ENCODE measurements at regions not wholly inside any gene's neighbourhood (a gene's known extent, or its start where the extent isn't known, plus 50 kb on each side); places are given as distances from the start of the nearest gene placed in this dataset.
"Not testable (repeated sequence)": the region's sequence is repeated elsewhere in the genome, so short reads cannot be mapped to it uniquely, and the experiment has no call there.

DNA sequence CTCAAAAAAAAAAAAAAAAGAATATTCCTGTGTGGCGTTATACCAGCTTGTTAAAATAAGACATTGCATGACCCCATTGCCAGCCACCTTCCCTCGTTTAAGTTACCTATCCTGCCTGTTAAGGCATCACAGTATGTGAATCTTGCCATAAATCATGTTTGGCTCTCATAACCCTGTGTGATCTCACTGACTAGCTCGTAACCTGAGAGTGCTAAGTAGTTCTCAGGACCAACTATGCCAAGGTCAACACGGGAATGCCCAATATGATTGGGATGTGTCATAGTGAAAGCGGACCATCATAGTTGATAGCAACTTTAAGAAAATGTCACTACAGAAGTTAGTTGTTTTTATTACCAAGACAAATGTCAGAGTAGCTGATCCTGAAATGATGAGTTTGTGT lies 796.8 kb upstream of the CDH18 start:
- H3K4me3 ChIP-seq = not testable (repeated sequence)
- WGBS, 2 experiments (ENCODE audit: low coverage in 1 of 2, low lambda C conversion rate in 2 of 2, missing lambda C conversion rate in 2 of 2) = 30 to 34% methylated on average over 3 to 4 of the region's 5 CpGs

DNA sequence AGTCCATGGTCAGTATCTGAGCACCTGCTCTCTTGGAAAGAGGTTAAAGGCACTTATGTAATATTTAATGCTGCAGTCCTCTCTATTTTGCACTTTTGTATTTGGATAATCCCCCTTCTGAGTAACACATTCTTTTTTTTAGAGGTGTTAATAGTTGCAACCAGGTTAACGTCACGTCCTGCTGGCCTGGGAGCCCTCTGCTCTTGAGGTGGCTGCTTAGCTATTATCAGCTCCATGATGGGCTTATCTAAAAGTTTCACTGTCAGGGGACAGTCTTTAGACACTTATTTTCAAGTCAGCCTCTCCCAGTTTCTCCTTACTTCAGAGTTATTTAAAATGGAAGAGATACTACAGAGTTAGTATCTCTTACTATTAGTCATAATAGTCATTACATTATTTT lies 795.5 kb upstream of the CDH18 start:
- H3K79me2 ChIP-seq (ENCODE audit: insufficient read depth) = not testable (repeated sequence)
- 19 to 29% methylated on average over 2 of the region's 2 CpGs for WGBS, 2 experiments (ENCODE audit: low coverage in 1 of 2, low lambda C conversion rate in 2 of 2, missing lambda C conversion rate in 2 of 2)

More for the DNA sequence above, 796.8 kb upstream of the CDH18 start:
- H3F3A ChIP-seq (ENCODE audit: insufficient read depth); H3K79me2 ChIP-seq (ENCODE audit: insufficient read depth); H4K20me1 ChIP-seq (ENCODE audit: insufficient read depth); H2AFZ ChIP-seq; in situ Hi-C loops (cut with MboI); H3K9me2 ChIP-seq (ENCODE audit: insufficient read depth); H3K9ac ChIP-seq; H3K36me3 ChIP-seq (ENCODE audit: low read depth); H3K4me1 ChIP-seq (ENCODE audit: insufficient read depth); H3K27me3 ChIP-seq (replicated peaks; ENCODE audit: insufficient read depth); H3K9me3 ChIP-seq (ENCODE audit: low read depth); H3K27ac ChIP-seq; H3K4me2 ChIP-seq (ENCODE audit: unreplicated experiment); DNase-seq: not testable (repeated sequence)

DNA sequence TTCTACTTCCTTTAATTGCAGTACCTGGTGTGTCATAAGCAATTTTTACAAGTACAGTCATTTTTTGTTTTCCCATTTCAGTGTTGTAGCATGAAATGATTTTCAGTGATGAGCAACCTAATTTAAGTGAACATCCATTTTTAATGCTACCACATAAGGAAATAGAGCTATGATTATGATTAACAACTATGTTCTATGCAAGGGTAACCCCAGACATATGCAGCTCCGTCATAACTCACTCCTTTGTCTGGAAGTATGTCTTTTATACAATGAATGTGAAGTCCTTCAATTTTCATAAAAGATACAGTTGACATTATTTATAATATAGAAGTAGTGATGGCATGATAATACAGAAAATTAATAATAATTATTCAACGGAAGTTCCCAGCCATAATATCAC lies 783.3 kb upstream of the CDH18 start:
- H3K4me1 ChIP-seq (ENCODE audit: insufficient read depth); H2AFZ ChIP-seq; H3K9me3 ChIP-seq (ENCODE audit: low read depth); H4K20me1 ChIP-seq (ENCODE audit: insufficient read depth); H3K27ac ChIP-seq; H3K79me2 ChIP-seq (ENCODE audit: insufficient read depth); H3K4me3 ChIP-seq; H3K36me3 ChIP-seq (ENCODE audit: low read depth); DNase-seq; H3K4me2 ChIP-seq (ENCODE audit: unreplicated experiment); H3K9me2 ChIP-seq (ENCODE audit: insufficient read depth); H3K9ac ChIP-seq; H3K27me3 ChIP-seq (replicated peaks; ENCODE audit: insufficient read depth); H3F3A ChIP-seq (ENCODE audit: insufficient read depth); in situ Hi-C loops (cut with MboI): not testable (repeated sequence)
- 21 to 23% methylated on average over 2 of the region's 2 CpGs for WGBS, 2 experiments (ENCODE audit: low coverage in 1 of 2, low lambda C conversion rate in 2 of 2, missing lambda C conversion rate in 2 of 2)

More for the DNA sequence above, 795.5 kb upstream of the CDH18 start:
- H2AFZ ChIP-seq; H3K4me1 ChIP-seq (ENCODE audit: insufficient read depth); DNase-seq; H3K4me2 ChIP-seq (ENCODE audit: unreplicated experiment); H3K36me3 ChIP-seq (ENCODE audit: low read depth); H3F3A ChIP-seq (ENCODE audit: insufficient read depth); H3K9me2 ChIP-seq (ENCODE audit: insufficient read depth); H3K9ac ChIP-seq; H3K4me3 ChIP-seq; H3K9me3 ChIP-seq (ENCODE audit: low read depth); H3K27ac ChIP-seq; H3K27me3 ChIP-seq (replicated peaks; ENCODE audit: insufficient read depth); H4K20me1 ChIP-seq (ENCODE audit: insufficient read depth); in situ Hi-C loops (cut with MboI): not testable (repeated sequence)

DNA sequence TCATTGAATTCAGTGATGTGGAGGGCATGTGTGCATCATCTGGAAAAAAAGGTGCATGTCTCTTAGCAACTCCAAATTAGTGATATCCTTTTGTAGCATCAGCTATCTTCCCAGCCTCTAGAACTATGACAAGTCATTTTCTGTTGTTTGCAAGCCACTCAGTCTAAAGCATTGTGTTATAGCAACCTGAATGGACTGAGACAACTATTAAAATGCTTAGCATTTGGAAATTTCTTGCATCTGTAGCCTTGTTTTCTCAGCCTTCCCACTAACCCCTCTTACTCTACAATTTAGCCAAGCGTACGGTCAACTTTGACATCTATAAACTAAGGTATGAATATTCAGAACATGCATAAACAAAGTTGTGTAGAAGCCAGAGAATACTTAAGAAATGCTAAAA lies 777.1 kb upstream of the CDH18 start:
- H2AFZ ChIP-seq; H3F3A ChIP-seq (ENCODE audit: insufficient read depth); H3K9ac ChIP-seq; H3K27ac ChIP-seq; H3K4me2 ChIP-seq (ENCODE audit: unreplicated experiment); H4K20me1 ChIP-seq (ENCODE audit: insufficient read depth); H3K36me3 ChIP-seq (ENCODE audit: low read depth); H3K4me1 ChIP-seq (ENCODE audit: insufficient read depth); H3K4me3 ChIP-seq; H3K27me3 ChIP-seq (replicated peaks; ENCODE audit: insufficient read depth); H3K9me2 ChIP-seq (ENCODE audit: insufficient read depth); DNase-seq; in situ Hi-C loops (cut with MboI); H3K79me2 ChIP-seq (ENCODE audit: insufficient read depth); H3K9me3 ChIP-seq (ENCODE audit: low read depth): not testable (repeated sequence)
- WGBS, 2 experiments (ENCODE audit: low coverage in 1 of 2, low lambda C conversion rate in 2 of 2, missing lambda C conversion rate in 2 of 2) = 0 to 40% methylated on average over 1 of the region's 2 CpGs

DNA sequence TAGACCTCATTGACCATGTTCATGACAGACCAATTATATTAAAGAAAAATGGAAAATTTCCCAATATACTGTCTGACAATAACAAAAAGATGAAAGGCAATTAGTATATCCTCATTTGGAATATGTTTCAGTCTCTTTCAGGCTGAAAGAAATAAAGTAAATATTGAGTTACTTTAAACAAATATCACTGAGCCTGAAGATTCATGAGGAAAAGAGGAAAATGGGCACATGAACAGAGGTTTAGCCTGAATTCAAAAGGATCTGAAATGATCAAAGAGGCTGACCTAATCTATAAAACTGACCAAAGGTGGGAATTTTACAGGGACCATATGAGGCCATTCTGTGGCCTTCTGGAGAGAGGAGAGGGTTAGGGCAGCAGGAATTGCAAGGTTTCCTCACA lies 771.5 kb upstream of the CDH18 start:
- H3K36me3 ChIP-seq (ENCODE audit: low read depth); H3K4me2 ChIP-seq (ENCODE audit: unreplicated experiment); H3K4me3 ChIP-seq; H3K79me2 ChIP-seq (ENCODE audit: insufficient read depth); in situ Hi-C loops (cut with MboI); H3K27ac ChIP-seq; H3K27me3 ChIP-seq (replicated peaks; ENCODE audit: insufficient read depth); H3K9me2 ChIP-seq (ENCODE audit: insufficient read depth); H3F3A ChIP-seq (ENCODE audit: insufficient read depth); H4K20me1 ChIP-seq (ENCODE audit: insufficient read depth); H3K9ac ChIP-seq; H3K9me3 ChIP-seq (ENCODE audit: low read depth); DNase-seq; H2AFZ ChIP-seq; H3K4me1 ChIP-seq (ENCODE audit: insufficient read depth): not testable (repeated sequence)

DNA sequence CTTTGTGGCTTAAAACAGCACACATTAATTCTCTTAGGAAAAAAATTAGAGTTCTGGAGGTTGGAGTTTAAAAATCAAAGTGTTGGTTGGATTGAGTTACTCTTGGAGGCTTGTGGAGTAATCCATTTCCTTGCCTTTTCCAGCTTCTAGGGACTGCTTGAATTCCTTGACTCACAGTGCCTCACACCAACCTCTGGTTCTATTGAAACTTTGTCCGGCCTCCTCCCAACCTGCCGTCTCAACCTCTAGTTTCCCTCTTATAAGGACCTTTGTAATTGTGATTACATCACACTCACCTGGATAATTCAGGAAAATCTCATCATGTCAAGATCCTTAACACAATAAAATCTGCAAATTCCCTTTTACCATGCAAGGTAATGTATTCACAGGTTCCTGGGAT lies 764.2 kb upstream of the CDH18 start:
- 5 to 19% methylated on average over 2 of the region's 2 CpGs for WGBS, 2 experiments (ENCODE audit: low coverage in 1 of 2, low lambda C conversion rate in 2 of 2, missing lambda C conversion rate in 2 of 2)
- H4K20me1 ChIP-seq (ENCODE audit: insufficient read depth); H3K4me1 ChIP-seq (ENCODE audit: insufficient read depth); DNase-seq; H3K9me3 ChIP-seq (ENCODE audit: low read depth); H3K4me3 ChIP-seq; in situ Hi-C loops (cut with MboI); H3K9ac ChIP-seq; H3K9me2 ChIP-seq (ENCODE audit: insufficient read depth); H3K27ac ChIP-seq; H3K36me3 ChIP-seq (ENCODE audit: low read depth); H2AFZ ChIP-seq; H3K4me2 ChIP-seq (ENCODE audit: unreplicated experiment); H3K27me3 ChIP-seq (replicated peaks; ENCODE audit: insufficient read depth); H3K79me2 ChIP-seq (ENCODE audit: insufficient read depth); H3F3A ChIP-seq (ENCODE audit: insufficient read depth): not testable (repeated sequence)

DNA sequence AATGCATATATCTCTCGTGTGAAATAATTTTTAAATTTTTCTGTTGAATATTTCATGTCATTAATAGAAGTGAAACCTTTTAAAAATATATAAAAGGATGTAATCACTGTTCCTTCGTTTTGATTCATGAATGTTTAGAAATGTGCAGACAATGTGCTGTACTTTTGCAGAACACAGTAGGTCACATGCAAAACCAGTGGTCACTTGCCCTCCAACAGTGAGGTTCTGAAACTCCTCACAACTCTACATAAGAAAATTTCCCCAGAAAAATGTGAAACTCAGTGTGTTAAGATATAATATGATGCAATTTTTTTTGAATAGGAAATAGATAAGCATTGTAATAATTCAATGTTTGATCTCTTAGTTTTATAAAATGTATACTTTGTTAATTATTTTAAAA lies 747.7 kb upstream of the CDH18 start:
- H3K9ac ChIP-seq; H4K20me1 ChIP-seq (ENCODE audit: insufficient read depth); H3K27me3 ChIP-seq (replicated peaks; ENCODE audit: insufficient read depth); DNase-seq; H3K79me2 ChIP-seq (ENCODE audit: insufficient read depth); H3K9me3 ChIP-seq (ENCODE audit: low read depth); H3K4me1 ChIP-seq (ENCODE audit: insufficient read depth); H3F3A ChIP-seq (ENCODE audit: insufficient read depth); in situ Hi-C loops (cut with MboI); H3K9me2 ChIP-seq (ENCODE audit: insufficient read depth); H3K36me3 ChIP-seq (ENCODE audit: low read depth); H3K27ac ChIP-seq; H3K4me2 ChIP-seq (ENCODE audit: unreplicated experiment); H3K4me3 ChIP-seq; H2AFZ ChIP-seq: not testable (repeated sequence)
- 0 to 2% methylated on average over 2 of the region's 2 CpGs for WGBS, 2 experiments (ENCODE audit: low coverage in 1 of 2, low lambda C conversion rate in 2 of 2, missing lambda C conversion rate in 2 of 2)

DNA sequence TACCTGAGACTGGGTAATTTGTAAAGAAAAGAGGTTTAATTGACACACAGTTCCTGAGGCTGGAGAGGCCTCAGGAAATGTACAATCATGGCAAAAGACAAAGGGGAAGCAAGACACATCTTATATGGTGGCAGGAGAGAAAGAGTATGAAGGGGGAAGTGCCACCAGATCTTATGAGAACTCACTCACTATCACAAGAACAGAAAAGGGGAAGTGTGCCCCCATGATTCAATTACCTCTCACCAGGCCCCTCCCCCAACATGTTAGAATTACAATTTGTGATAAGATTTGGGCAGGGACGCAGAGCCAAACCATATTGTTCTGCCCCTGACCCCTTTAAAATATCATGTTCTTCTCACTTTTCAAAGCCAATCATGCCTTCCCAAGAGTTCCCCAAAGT lies 744.2 kb upstream of the CDH18 start:
- H2AFZ ChIP-seq; H3K4me1 ChIP-seq (ENCODE audit: insufficient read depth); H3F3A ChIP-seq (ENCODE audit: insufficient read depth); H3K79me2 ChIP-seq (ENCODE audit: insufficient read depth); H3K9ac ChIP-seq; H3K27ac ChIP-seq; H3K9me2 ChIP-seq (ENCODE audit: insufficient read depth); H4K20me1 ChIP-seq (ENCODE audit: insufficient read depth); DNase-seq; H3K4me2 ChIP-seq (ENCODE audit: unreplicated experiment); in situ Hi-C loops (cut with MboI); H3K4me3 ChIP-seq; H3K27me3 ChIP-seq (replicated peaks; ENCODE audit: insufficient read depth); H3K36me3 ChIP-seq (ENCODE audit: low read depth); H3K9me3 ChIP-seq (ENCODE audit: low read depth): not testable (repeated sequence)
- 14 to 38% methylated on average over 1 of the region's 1 CpG for WGBS, 2 experiments (ENCODE audit: low coverage in 1 of 2, low lambda C conversion rate in 2 of 2, missing lambda C conversion rate in 2 of 2)
